CD4-positive, alpha-beta T cell treated with Interleukin-12 subunit alpha and Interleukin-12 subunit beta, for 1 hour (primary cell): ENCODE measurements at regions not wholly inside any gene's neighbourhood (a gene's known extent, or its start where the extent isn't known, plus 50 kb on each side); places are given as distances from the start of the nearest gene placed in this dataset.
"Not testable (repeated sequence)": the region's sequence is repeated elsewhere in the genome, so short reads cannot be mapped to it uniquely, and the experiment has no call there.

Experiments used
- DNase-seq: peaks from one replicate; pipeline ENCODE4 v3.0.0-alpha.2; 2020

DNA sequence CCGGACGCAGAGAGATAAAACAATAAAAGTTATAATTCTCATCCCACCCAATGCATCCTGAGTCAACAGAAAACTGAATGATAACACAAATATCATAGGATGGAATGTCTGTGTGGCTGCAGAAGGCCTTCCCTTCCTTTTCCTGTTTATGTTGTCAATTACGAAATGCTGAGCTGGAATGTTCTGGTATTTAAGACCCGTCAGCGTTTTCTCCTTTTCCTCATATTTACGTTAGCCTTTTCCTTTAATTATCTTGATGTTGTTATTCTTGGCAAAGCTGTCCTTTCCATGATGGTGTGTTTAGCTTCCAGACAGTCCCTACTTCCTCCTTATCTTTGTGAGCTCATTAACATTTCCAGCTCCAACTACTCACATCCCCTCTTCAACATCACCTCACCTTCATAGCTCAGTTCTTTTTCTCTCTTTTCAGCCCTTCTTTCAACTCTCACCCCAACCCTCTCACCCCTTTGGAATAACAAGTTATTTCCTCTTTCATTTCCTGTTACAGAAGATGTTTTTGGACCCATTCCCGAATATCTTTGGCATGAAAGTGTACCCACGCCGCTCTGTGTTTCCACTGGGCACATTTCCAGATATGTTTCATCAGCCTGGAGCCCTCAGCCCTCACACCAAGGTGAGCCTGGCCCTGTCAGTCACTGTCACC, 221.6 kb downstream of the NR2F1-AS1 start:
- DNase-seq: no peak

DNA sequence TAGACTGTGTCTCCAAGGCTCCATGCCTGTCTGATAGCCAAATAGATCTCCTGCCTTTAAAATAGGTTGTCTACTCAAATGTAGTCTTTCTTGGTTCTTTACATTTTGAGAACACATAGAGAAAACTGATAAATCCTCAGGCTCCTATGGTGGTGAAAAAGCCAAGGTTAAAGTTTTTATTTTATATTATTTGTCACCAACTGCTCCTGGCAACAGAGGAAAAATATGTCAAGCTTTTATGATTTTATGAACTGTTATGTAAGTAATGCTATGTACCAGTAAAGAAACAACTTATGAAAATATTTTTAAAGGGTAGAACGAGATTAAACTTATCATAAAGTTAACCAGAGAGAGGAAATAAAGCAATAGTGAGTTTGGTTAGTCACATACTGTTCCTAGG, 222.8 kb downstream of the NR2F1-AS1 start:
- no peak for DNase-seq

DNA sequence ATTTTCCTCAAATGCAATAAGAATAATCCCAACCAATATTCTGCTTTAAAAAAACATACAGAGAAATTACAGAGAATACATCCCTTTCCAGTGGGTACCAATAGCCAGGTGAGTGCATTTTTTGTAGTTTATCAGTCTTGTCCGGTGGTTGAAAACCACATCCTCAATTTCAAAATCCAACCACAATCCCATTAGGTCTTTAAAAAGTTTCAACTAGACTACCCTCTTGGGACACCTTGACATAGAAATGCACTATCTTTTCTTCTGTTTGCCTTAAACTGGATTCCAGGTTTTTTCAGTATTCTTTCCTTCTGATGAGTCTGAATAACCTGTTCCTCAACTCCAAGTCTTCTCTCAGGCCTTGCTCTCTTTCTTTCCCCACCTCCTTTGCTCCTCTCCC, 223.3 kb downstream of the NR2F1-AS1 start:
- no peak for DNase-seq

DNA sequence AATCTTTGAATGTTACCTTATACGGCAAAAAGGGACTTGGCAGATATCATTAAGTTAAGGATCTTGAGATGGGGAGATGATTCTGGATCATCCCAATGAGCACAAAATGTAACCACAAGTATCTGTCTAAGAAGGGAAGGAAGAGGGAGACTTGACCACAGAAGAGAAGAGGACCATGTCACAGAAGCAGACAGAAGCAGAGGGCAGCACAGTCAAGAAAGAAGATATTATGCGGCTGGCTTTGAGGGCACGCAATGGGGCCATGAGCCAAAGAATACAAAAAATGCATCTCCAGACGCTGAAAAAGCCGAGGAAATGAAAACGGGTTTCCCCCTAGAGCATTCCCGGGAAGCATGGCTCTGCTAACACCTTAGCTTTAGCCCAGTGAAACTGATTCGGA, 225.3 kb downstream of the NR2F1-AS1 start:
- no peak for DNase-seq

DNA sequence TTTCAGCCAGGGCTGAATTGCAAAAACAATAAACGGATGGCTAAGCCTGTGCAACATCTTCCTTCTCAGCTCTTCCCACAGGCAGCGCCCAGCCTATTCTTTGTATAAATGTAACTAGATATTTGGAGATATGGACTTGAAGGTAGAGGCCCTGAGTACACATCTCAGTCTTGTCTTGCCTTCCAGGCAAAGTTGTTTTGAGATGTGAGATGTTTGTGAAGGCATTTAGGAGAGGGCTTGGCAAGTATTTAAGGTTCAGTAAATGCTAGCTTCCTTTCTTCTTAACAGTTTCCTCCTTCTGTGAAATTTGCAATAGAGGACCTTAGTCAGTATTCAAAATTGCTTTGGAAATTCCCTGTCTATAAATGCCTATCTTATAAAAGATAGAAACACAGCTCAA, 228.8 kb downstream of the NR2F1-AS1 start:
- no peak for DNase-seq

DNA sequence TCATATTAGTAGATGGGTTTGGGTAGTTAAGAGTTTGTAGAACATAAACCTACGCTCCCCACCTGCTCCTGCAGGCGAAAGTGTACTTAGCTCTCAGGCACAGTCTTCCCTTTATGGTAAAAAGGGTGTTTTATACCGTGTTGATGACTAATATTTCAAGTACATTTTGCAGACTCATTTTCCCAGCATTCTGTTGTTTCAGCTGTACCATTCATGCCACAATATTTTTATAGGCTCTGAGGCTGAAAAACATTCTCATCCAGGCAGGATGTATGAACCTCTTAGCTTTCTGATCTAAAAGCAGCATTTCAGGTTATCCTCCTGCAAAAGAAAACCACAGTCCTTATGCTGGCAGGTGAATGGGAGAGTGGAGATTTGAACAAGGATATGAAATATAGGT, 231.4 kb downstream of the NR2F1-AS1 start:
- no peak for DNase-seq

DNA sequence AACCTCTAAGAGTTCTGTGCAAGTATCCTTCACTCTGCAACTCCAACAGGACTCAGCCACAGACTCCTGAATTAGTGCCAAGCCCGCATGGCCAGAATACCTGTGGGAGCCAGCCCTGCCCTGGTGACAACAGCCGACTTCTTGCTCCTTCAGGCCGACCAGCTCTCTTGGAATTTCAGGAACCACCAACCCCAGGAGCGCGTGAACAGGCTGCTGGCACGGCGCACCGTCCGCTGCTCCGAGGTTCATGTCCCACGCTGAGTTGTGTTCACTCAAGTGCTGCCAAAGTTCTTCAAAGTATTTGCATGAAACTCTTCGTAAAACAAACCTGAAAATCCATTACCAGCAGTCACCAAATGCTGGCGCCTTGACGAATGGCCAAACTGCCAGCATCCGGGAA, 232.8 kb downstream of the NR2F1-AS1 start:
- DNase-seq: no peak

DNA sequence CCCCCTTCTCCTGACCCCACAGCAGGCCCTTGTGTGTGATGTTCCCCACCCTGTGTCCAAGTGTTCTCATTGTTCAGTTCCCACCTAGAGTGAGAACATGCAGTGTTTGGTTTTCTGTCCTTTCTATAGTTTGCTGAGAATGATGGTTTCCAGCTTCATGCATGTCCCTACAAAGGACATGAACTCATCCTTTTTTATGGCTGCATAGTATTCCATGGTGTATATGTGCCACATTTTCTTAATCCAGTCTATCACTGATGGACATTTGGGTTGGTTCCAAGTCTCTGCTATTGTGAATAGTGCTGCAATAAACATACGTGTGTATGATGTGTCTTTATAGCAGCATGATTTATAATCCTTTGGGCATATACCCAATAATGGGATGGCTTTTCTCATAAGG, 234.2 kb downstream of the NR2F1-AS1 start:
- not testable (repeated sequence) for DNase-seq

DNA sequence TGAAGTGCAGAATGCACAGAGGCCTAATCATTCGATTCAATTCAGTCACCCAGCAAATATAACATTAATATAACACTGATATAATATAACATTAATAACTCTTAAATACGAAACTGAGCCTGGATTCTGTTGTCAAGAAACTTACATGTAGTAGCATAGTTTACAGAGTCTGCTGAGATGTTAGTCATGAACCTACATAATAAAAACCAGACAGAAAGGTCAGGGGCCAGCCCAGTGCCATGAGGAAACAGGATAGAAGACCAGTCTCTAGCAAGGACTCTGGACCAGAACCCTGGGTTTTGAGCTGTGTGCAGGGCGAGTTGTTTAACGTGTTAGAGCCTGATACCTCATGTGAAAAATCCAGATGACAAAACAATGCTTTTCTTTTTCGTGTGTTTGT, 234.7 kb downstream of the NR2F1-AS1 start:
- no peak for DNase-seq

DNA sequence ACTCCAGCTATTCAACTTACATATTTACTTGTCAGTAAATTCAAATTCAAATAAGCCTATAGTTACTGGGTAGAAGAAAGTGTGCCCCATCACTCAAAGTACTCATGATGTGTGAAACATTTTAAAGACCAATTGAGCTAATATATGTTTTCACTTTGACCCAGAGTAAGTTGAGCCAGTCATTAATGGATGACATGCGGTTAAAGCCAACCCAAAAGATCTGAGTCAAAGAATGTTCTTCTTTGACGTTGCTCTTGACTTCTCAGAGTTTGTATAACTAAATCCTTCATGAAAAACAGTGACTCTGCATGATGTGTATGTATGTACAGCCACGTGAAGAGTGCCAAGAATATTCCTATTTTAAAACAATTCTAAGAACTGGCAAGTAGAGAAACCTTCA, 237.4 kb downstream of the NR2F1-AS1 start:
- no peak for DNase-seq

DNA sequence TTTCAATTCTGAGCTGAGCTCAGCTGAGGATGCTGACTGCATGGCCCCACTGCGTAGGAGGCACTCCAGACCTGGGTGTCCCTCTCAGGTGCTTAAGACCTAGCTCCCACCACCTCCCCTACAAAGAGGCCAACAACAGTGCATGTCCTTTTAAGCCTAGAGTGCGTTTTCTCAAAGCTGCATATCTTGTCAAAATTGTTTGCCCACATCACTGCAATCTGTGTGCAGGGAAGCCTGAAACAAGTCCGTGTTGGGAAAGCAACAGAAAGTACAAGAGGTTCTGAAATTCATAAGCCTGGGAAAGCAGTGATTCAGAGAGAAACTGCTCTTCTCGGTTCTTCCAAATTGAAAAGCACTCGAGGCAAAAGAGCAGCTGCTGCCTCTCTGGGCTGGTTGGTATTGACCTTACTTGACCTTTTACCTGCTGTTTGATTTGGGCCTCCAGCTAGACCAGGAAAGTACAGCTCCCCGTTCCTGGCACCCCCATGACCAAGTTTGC, 238.4 kb downstream of the NR2F1-AS1 start:
- no peak for DNase-seq

DNA sequence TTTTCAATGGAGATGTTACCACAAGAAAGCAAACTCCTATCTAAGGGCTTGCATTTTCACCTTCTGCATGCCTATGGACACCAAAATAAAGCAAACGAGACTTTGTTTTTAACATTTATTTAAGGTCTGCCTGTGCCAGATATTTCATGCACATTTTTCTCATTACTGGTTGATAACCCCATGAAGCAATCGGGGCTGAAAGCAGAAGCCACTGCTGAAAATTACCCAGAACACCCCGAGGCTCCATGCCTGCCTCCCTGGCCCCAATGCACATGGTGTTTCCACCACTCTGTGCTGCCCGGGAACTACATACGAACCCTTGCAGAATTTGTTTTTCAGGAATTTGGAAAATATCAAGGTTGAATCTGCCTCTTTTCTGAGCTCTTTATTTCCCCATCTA, 240.1 kb downstream of the NR2F1-AS1 start:
- no peak for DNase-seq

DNA sequence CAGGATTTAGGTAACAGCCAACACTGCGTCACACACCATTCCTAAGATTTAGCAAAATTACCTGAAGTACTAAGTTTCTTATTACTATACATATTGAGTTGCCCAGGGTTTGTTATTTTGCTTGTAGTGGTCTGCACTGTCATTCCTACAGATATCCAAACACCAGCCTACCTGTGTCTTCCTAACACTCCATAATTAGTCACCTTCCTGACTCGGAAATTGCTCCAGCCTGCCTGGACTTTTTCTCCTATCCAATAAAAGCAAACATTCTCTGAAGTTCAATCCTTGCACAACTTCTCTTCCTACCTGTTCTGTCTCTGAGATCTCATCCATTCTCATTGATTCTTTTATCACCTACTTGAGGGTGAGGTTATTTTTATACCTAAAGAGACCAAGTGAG, 243.9 kb downstream of the NR2F1-AS1 start:
- DNase-seq: no peak

DNA sequence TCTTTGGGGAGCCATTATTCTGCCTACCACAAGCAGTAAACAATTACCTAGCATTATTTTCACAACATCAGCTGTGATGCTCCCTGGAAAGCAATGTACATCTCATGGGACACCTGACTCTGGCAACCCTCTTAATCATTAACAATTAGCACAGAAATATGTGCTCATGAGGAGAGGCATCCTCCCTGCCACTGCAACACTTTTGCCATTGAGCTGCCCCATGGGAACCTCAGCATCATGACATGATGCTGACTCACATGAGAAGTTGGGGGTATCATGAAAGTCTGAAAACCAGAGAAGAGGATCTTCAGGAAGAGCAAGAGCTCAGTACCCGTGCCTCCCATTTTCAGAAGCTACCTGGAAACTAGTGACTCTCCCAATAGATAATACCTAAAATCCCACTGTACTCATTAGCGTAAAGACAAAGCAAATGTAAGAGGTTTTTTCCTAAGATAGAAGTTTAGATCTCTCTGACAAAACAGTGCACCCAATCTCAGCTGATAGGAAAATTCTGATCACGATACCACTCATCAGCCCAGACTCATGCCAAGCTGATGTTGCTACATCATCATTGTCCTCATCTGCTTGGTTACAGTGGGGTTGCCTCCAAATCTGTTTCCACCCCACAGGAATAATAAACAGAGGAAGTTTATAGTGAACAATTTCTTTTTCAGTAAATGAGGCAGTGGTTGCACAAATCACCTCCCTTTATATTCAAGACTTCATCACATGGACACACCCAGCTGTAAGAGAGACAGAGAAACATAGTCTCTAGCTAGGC, 244.5 kb downstream of the NR2F1-AS1 start:
- no peak for DNase-seq

DNA sequence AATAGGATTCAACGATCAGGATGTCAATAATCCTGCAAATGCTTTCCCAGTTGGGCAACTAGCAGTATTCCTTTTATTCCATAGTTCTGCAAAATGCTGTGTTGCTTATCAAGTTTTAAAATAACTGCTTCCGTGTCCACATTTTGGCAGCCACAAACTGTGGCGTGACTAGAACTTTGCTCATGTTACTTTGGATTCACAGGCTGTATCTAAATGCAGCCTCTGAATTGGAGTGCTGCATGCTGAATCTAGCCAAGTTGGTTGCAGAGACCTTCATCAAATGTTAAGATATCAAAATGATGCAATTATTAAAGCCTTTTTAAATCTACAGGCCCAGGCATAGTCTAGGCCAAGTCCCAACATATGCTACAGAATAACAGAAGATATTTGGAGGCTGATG, 249.2 kb downstream of the NR2F1-AS1 start:
- DNase-seq: no peak

DNA sequence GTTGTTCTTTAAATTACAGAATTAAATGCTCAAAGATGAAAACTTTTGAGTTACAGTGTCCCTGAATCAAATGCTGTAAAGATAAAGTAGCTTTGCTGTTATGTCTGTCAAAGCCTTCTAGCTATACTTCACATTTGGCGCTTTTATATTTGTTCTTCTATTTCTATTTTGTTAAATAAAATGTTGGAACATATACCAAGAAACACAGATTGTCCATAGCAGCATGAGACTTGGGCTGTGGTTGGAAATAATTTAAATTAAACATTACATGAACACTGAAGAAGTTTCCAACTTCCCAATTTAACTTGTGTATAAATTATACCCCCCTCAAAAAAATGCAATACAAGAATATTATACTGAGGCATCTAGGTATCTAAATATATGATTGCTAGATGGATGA, 249.8 kb downstream of the NR2F1-AS1 start:
- DNase-seq: no peak

DNA sequence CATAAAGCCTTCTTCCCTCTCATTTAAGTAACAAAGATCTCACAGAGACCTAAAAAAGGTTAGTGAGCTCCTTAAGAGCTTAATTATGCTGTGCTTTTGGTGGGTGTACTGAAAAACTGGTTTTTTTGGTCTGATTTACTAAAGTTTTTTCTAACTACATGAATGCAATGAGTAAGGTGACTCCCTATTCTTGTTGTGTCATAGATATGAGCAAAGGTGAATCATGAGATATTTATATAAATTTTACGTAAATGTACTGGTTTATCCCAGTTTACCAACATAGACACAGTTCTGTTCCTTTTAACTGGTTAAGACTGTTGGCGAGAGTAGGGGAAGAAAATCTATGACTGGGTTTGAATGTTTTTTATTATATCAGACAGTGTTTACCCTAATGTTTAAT, 250.5 kb downstream of the NR2F1-AS1 start:
- DNase-seq: no peak

DNA sequence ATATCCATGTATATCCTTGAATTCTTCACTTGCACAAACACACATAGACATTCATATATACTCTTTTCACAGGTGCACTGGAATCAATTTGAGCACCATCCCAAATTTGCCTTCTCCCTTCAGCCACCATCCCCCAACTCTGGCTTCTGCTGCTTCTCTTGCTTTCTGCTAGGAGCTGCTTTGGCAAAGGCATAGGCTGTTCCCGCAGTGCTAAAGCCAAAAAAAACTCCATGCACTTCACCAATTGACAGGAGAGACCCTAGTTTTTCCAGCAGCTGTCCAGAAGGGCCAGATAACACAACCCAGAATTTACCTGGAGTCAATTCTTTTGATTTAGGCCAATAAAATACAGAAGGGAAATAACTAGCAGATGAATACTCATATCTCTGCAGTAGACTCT, 251.3 kb downstream of the NR2F1-AS1 start:
- no peak for DNase-seq

DNA sequence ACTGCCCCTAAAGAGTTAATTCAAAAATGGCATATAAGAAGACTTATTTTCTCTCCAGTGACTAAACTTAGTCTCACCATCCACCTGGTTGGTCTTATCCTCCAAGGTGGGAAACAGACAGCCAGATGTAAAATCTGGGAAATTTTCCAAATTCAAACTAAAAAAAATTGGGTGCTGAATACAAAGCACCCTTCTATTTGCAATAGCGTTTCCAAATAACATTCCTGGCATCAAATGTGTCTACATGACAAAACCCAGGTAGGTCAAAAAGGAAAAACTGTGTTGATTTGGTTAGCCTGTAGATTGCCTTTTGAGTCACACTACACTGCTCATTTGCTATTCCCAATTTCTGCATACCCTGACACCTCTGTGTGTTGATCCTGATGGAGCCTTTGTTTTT, 252.2 kb downstream of the NR2F1-AS1 start:
- no peak for DNase-seq

DNA sequence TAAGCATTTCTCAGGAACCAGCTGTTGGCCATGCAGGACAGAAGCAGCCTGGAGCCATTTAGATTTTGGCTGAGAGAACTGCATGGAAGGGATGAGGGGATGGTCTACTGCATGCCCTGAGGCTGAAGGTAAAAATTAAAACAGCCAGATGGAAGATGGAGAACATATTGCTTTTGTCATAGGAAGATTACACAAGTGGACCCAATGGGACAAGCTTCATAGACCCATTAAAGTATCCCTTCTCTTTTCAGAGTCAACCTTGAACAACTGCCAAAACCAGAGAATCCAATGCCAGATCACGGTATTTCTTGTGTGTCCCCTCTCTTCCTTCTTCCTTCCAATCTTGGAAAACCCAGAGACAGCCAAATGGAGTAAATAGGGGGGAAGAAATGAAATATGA, 253.4 kb downstream of the NR2F1-AS1 start:
- DNase-seq: no peak

DNA sequence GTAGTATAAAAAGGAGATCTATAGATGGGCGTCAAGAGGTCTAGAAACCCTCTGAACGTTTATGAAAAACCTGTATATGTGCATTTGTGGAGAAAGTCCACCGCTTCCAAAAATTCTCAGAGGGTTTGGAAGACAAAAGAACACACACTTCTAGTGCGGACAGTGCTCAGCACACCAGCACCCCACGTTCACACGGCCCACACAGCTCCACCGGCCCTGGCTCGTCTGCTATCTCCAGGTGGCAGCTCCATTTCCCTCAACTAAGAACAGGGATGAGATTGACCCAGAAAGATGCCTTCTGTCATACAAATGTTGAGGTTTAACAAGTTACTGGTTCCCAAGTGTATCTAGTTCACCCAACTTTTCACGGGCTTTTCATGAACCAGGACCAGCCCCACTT, 255.1 kb downstream of the NR2F1-AS1 start:
- no peak for DNase-seq

DNA sequence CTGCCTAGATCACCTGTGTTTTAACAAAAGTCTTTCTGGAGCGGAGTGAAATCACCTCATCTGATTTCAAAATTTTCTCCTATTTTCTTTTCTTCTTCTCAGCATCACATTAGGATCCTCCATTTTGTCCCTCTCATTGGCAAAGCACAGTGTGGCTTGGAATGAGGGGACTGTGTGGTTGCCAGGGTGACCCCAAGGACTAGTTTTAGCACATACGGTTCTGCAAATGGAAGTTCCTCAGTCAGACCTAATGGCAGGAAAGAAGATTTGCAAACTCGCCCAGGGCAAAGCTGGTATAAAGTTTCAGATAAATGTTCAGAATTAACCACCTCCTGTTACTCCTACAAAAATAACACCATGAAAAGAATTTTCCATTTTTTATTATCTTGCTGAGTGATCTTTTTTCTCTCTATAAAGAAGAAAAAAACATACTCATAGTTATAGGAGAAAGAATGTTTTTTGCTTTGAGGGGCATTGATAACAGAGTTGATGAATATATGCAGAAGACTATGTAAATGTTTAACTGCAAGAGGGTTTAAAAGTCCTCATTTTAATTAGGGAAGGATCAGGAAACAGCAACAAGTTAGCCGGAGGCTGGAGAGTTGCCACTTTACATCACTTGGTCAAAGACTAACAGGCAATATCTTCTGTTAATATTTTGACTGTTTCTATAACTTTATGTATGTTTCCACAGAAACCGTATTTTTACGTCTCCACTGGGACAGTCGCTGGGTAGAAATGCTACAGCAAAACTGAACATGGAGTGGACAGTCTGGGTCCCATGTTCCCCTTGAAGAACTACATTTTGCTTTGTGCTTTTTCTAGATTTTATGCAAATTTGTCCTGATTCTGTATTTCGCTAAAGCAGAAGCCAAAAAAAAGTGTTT, 257.8 kb downstream of the NR2F1-AS1 start:
- DNase-seq: no peak

DNA sequence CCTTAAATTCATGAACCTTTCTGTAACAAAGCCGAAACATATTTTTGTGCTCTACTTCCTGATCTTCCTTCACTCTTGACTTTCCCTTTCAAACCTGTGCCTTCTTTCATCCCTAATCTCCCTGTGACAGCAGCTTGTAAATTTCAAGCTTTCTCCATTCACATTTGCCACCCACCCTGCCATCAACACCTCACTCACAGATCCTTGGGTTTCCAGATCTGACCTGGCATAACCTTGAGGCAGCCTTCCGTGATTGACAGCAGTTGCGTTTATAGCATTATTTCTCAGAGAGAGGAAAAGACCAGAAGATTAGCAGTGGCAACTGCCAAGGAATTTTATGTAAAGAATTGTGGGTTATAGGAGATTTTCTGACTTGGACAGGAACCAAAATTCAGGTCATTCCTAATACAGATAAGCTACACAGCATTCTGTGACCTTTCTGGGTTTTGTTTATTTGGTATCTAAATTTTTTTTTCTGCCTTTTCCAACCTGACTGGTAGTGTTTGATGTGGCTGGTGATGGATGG, 260.0 kb downstream of the NR2F1-AS1 start:
- DNase-seq: no peak
